Activated CD8-positive, alpha-beta T cell treated with anti-CD3 and anti-CD28 coated beads, Interleukin-2, amount 10 ng/mL, durations not matched to agents 7 days and 5 days (primary cell): ENCODE measurements at regions not wholly inside any gene's neighbourhood (a gene's known extent, or its start where the extent isn't known, plus 50 kb on each side); places are given as distances from the start of the nearest gene placed in this dataset.

Source experiments
- ATAC-seq: fragments of 150-1000 bp; cut with Tn5 transposase; one replicate; pipeline ENCODE4 v1.10.0; 2021; ENCODE audit warnings: moderate library complexity
- CTCF ChIA-PET: fragments of 350-600 bp; sonication (Branson Sonifier 250); formaldehyde crosslinking; loops from one replicate; lab custom pipeline; 2021; ENCODE audit warnings: antibody characterized with exemption; lab: Charles Lee
- POLR2A ChIA-PET: fragments of 350-600 bp; sonication (Branson Sonifier 250); formaldehyde crosslinking; loops from one replicate; lab custom pipeline; 2021; ENCODE audit warnings: antibody characterized with exemption; lab: Charles Lee
- DNase-seq: peaks from one replicate; pipeline ENCODE4 v3.0.0-alpha.2; 2020
- H3K27ac Mint-ChIP-seq: one replicate; pipeline ENCODE4 v1.8.0; 2021; ENCODE audit warnings: mild to moderate bottlenecking, mixed read lengths
- H3K27me3 Mint-ChIP-seq: one replicate; pipeline ENCODE4 v1.8.0; 2021; ENCODE audit warnings: low read depth, mixed read lengths
- H3K36me3 Mint-ChIP-seq: one replicate; pipeline ENCODE4 v1.8.0; 2021; ENCODE audit warnings: low read depth, mixed read lengths
- H3K4me1 Mint-ChIP-seq: one replicate; pipeline ENCODE4 v1.8.0; 2021; ENCODE audit warnings: low read depth, mixed read lengths
- H3K4me3 Mint-ChIP-seq: one replicate; pipeline ENCODE4 v1.8.0; 2021; ENCODE audit warnings: mild to moderate bottlenecking, mixed read lengths
- H3K9me3 Mint-ChIP-seq: one replicate; pipeline ENCODE4 v1.8.0; 2022; ENCODE audit warnings: mixed read lengths; ENCODE audit not compliant: insufficient read depth

DNA sequence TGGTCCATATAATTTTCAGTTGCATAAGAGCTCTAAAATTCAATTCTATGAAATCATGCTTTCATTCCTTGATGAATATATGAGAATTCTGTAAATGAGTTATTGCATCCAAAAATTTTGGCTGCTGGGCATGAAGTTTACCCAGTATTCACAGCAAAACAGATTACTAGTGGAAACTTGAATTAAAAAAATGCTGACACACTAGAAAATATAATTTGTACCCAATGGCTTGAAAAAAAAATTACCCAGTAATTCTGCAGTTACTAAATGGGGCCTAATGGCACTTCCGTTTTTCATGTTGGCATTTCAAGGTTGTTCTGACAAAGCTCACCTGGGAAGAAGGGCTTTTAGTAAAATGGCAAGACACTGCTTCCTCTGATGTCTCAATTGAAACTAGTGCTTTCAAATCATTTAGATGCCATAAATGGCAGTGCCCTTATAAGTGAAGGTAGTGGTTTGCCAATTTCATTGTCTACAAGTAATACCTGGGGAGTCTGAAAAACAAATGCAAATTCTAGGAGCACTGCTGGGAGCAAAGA lies 343.6 kb downstream of the TDRD15 start:
- no peak for DNase-seq
- no peaks in the 10 kb centered on the region for H3K36me3 Mint-ChIP-seq
- H3K4me1 Mint-ChIP-seq: no peaks in the 10 kb centered on the region
- H3K9me3 Mint-ChIP-seq: peaks cover 5% of the 10 kb centered on the region
- H3K27ac Mint-ChIP-seq: no peak overlapping the region
- no peak for ATAC-seq
- H3K4me3 Mint-ChIP-seq: no peak overlapping the region
- no peaks in the 10 kb centered on the region for H3K27me3 Mint-ChIP-seq
- POLR2A ChIA-PET: no interaction called here
- CTCF ChIA-PET: no interaction called here

DNA sequence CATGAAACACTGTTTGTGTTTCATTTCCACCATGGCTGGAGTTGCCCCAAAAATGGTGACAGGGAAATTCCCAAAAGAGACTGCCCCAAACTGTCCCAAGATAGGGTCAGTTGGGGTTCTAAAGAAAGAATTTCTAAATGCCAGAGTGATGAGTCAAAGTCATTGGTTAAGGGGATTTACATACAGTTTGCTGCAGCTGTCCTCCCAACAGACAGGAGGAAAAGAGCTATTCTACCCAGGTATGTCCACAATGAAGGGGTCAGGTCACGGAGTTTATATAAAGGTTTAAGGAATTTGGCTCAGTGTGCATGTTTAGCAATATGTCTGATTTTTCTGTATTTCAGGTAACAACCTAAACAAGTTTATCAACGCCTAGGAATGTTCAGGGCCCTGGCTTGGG lies 344.1 kb downstream of the TDRD15 start:
- Mint-ChIP-seq H3K4me3 (no peak overlapping the region), H3K4me1 (no peaks in the 10 kb centered on the region), H3K36me3 (no peaks in the 10 kb centered on the region), H3K27me3 (no peaks in the 10 kb centered on the region), H3K27ac (no peak overlapping the region), H3K9me3 (peaks cover 5% of the 10 kb centered on the region)
- ATAC-seq (no peak), DNase-seq (no peak)
- POLR2A ChIA-PET: no interaction called here
- CTCF ChIA-PET: no interaction called here

DNA sequence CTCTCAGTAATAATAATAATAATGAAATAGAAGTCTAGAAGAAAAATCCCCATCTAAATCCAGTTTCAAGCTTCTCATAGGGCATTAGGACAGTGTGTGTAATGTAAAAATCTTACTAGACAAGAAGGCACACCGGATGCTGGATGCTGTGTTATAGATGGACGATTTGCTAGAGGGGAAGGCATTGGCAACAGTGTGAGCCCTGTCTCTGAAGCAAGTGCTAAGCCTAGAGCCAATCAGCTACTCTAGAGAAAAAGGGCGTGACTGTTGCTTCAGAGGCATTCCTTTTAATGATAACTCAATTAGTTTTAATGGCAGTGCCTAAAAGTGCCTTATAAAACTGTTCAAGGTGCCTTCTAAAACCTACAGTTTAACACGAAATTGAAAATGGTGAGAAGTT lies 344.9 kb downstream of the TDRD15 start:
- peaks cover 5% of the 10 kb centered on the region for H3K9me3 Mint-ChIP-seq
- ATAC-seq: no peak
- H3K27me3 Mint-ChIP-seq: no peaks in the 10 kb centered on the region
- H3K4me1 Mint-ChIP-seq: no peaks in the 10 kb centered on the region
- CTCF ChIA-PET: no interaction called here
- POLR2A ChIA-PET: no interaction called here
- no peak overlapping the region for H3K27ac Mint-ChIP-seq
- no peak overlapping the region for H3K4me3 Mint-ChIP-seq
- no peak for DNase-seq
- H3K36me3 Mint-ChIP-seq: no peaks in the 10 kb centered on the region

DNA sequence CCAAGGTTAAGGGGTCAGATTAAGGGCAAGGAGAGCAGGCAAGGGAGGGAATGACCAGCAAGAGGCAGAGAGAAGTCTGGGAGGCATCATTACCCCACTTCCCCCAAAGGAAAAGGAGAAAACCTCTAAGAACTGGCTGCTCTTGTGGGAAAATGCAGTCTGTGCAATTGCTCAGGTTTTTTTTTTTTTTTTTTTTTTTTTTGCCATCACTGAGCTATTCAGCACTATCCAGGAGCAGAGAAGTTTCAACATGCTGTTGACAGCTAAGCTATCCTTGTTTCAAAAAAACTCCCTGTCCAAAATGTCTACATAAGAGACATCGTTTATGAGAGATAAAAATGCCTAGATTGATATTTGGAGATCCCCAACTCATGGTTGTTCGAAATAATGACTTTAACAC lies 345.4 kb downstream of the TDRD15 start:
- H3K36me3 Mint-ChIP-seq: no peaks in the 10 kb centered on the region
- no peaks in the 10 kb centered on the region for H3K4me1 Mint-ChIP-seq
- POLR2A ChIA-PET: no interaction called here
- H3K27me3 Mint-ChIP-seq: no peaks in the 10 kb centered on the region
- H3K27ac Mint-ChIP-seq: no peak overlapping the region
- DNase-seq: no peak
- no peak overlapping the region for H3K4me3 Mint-ChIP-seq
- no peak for ATAC-seq
- CTCF ChIA-PET: no interaction called here
- H3K9me3 Mint-ChIP-seq: peaks cover 5% of the 10 kb centered on the region

DNA sequence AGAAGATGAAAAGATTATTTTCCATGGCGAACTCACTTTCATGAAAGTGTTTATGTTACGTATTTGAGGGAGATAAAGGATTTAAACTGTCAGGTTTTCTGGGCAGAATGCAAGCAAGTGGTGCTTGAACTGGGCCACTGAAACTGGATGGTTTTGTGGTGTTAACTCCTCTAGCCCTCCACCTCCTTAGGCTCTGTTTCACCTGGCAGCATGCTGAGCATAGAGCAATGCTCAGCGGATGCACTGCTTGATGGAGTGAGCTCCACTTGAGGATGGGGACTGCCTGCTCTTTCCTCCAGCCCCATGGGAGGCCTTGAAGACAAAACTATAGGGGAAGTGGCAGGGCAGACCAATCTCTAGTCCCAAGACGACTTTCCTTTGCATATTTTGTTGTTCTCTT lies 345.8 kb downstream of the TDRD15 start:
- Mint-ChIP-seq H3K27ac (no peak overlapping the region), H3K36me3 (no peaks in the 10 kb centered on the region), H3K4me3 (no peak overlapping the region), H3K27me3 (no peaks in the 10 kb centered on the region), H3K9me3 (peaks cover 5% of the 10 kb centered on the region), H3K4me1 (no peaks in the 10 kb centered on the region)
- DNase-seq (no peak), ATAC-seq (no peak)
- POLR2A ChIA-PET: no interaction called here
- CTCF ChIA-PET: no interaction called here

DNA sequence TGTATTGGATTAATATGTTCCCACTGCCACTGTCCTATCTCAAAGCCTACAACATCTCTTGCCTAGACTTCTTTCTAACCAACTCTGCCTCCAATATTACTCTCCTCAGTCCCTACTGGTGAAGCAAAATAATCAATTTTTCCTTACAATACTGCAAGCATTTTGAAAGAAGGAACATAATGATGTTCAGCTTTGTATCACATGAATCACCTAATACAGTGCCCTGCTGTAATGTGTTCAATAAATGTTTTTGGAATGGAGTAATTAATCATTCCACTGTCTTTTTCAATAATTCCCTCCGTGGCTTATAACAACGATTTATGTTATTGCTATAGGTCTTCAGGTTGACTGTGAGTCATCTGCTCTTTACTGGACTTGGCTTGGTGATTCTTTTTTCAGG lies 356.4 kb downstream of the TDRD15 start:
- H3K27ac Mint-ChIP-seq: no peak overlapping the region
- ChIA-PET POLR2A (no interaction called here), CTCF (no interaction called here)
- H3K27me3 Mint-ChIP-seq: no peaks in the 10 kb centered on the region
- H3K4me1 Mint-ChIP-seq: no peaks in the 10 kb centered on the region
- peaks cover 7% of the 10 kb centered on the region for H3K9me3 Mint-ChIP-seq
- DNase-seq (no peak), ATAC-seq (no peak)
- no peak overlapping the region for H3K4me3 Mint-ChIP-seq
- no peaks in the 10 kb centered on the region for H3K36me3 Mint-ChIP-seq

DNA sequence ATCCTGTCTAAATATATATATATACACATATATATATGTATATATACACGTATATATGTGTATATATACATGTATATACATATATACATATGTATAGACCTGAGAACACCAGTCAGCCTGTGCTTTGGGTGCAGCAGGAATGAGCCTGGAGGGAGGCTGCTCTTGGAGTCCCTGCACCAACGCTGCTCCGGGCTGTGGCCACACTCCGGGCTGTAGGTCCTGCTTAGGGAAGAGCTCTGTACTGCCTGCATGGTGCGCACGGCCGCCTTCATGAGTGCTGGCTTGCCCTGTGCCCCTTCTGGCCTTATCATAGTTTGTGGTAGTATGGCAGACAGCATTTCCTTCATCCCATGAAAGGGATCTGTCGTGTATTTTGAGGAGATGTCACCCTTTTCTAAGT lies 360.9 kb downstream of the TDRD15 start:
- H3K4me1 Mint-ChIP-seq: no peaks in the 10 kb centered on the region
- no peaks in the 10 kb centered on the region for H3K36me3 Mint-ChIP-seq
- POLR2A ChIA-PET: no interaction called here
- H3K27me3 Mint-ChIP-seq: no peaks in the 10 kb centered on the region
- ATAC-seq: no peak
- no peak overlapping the region for H3K4me3 Mint-ChIP-seq
- CTCF ChIA-PET: no interaction called here
- H3K9me3 Mint-ChIP-seq: peaks cover 3% of the 10 kb centered on the region
- no peak overlapping the region for H3K27ac Mint-ChIP-seq
- DNase-seq: no peak

DNA sequence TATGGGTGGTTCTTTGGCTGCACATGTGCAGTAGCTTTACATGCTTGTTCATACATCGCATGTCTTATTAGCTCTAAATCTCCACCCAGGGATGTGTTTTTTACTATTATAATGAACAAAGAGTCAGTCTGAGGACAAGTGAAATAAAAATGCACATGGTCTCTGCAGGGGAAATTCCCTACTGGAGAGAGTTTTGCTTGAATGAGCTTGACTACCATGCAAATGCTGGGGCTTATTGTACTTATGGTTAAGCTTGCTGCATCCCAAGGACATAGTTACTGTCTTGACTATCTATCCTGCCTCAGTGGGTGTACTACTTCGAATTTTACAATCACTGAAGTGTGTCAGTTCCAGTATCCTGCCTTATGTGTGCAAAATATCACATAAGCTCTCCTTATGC lies 362.7 kb downstream of the TDRD15 start:
- DNase-seq (no peak), ATAC-seq (no peak)
- CTCF ChIA-PET: no interaction called here
- POLR2A ChIA-PET: no interaction called here
- Mint-ChIP-seq H3K36me3 (no peaks in the 10 kb centered on the region), H3K27ac (no peak overlapping the region), H3K27me3 (no peaks in the 10 kb centered on the region), H3K4me3 (no peak overlapping the region), H3K9me3 (peaks cover 3% of the 10 kb centered on the region), H3K4me1 (no peaks in the 10 kb centered on the region)

DNA sequence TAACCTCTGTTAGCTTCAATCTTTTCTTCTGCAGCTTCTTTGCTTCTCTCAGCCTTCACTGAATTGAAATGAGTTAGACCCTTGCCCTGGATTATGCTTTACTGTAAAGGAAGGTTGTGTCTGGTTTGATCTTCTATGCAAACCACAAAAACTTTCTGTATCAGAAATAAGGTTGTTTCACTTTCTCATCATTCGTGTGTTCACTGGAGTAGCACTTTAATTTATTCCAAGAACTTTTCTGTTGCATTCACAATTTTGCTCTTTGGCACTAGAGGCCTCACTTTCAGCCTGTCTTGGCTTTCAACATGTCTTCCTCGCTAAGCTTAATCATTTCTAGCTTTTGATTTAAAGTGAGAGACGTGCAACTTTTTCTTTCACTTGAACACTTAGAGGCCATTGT lies 365.3 kb downstream of the TDRD15 start:
- ATAC-seq: no peak
- Mint-ChIP-seq H3K9me3 (peaks cover 3% of the 10 kb centered on the region), H3K36me3 (no peaks in the 10 kb centered on the region)

DNA sequence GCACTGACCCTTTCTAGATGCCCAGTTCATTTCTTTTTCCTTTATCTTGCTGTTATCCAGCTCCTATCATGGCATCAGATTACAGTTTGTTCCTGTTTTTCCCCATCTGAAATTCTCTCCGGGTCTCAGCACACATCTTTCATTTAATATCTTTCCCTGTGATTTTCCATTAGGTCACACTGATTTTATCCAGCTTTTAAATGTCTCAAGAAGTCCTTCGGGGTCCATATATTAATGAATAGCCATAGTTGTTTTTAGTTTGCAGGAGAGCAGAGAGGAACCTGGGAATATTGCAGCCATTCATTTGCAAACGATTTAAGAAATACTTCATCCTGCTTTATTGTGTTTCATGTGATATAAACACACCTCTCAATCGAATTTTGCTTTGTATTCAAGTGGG lies 374.2 kb downstream of the TDRD15 start:
- ATAC-seq (no peak), DNase-seq (no peak)
- H3K9me3 Mint-ChIP-seq: peaks cover 5% of the 10 kb centered on the region
- H3K4me1 Mint-ChIP-seq: no peaks in the 10 kb centered on the region
- H3K36me3 Mint-ChIP-seq: no peaks in the 10 kb centered on the region
- ChIA-PET POLR2A (no interaction called here), CTCF (no interaction called here)
- H3K4me3 Mint-ChIP-seq: no peak overlapping the region
- H3K27ac Mint-ChIP-seq: no peak overlapping the region
- no peaks in the 10 kb centered on the region for H3K27me3 Mint-ChIP-seq

More for the DNA sequence above, 365.3 kb downstream of the TDRD15 start:
- no peak for DNase-seq
- CTCF ChIA-PET: no interaction called here
- POLR2A ChIA-PET: no interaction called here
- no peak overlapping the region for H3K4me3 Mint-ChIP-seq
- no peaks in the 10 kb centered on the region for H3K4me1 Mint-ChIP-seq
- H3K27ac Mint-ChIP-seq: no peak overlapping the region
- H3K27me3 Mint-ChIP-seq: no peaks in the 10 kb centered on the region

DNA sequence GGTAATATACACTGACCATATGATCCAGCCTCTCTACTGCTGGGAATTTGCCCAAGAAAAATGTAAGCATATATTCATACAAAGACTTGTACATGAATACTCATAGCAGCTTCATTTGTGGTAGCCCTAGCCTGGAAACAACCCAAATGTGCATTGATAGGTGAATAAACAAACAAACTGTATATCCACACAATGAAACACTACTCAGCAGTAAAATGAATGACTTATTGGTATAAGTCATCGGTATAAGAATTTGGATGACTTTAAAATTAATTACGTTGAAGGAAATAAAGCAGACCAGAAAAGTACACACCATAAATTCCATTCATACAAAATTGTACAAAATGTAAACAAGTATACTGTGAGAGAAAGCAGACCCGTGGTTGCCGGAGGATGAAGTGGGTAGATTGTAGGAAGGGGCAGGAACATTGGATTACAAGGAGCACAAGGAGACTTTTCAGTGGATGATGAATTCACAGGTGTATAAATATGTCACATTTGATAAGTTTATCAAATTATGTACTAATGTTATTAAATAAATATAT lies 376.7 kb downstream of the TDRD15 start:
- no peak overlapping the region for H3K27ac Mint-ChIP-seq
- DNase-seq (no peak), ATAC-seq (no peak)
- no peaks in the 10 kb centered on the region for H3K4me1 Mint-ChIP-seq
- ChIA-PET CTCF (no interaction called here), POLR2A (no interaction called here)
- no peak overlapping the region for H3K4me3 Mint-ChIP-seq
- peaks cover 5% of the 10 kb centered on the region for H3K9me3 Mint-ChIP-seq
- no peaks in the 10 kb centered on the region for H3K36me3 Mint-ChIP-seq
- no peaks in the 10 kb centered on the region for H3K27me3 Mint-ChIP-seq

DNA sequence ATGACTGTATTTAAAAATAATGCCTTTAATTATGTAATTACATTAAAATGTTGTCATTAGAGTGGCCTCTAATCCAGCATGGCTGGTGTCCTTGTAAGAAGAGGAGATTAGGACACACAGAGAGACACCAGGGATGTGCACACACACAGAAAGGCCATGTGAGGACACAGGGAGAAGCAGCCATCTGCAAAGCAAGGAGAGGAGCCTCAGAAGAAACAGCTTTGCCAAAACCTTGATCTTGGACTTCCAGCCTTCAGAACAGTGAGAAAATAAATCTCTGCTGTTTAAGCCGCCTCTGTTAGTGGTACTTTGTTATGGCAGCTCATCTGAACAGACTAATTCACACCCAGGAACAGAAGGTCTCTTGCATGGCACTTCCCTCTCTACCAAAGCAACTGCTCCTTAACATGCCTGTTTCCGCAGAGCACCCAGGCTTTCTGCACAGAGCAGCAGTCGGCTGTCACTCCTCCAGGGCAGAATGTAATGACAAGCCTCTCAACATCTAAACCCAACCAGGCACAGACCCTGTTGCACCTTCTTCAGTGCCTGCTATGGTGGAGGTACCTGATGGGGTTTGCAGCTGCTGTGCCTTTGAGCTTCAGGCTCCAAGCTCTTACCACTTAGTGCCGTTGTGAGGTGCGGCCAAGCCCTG lies 377.7 kb downstream of the TDRD15 start:
- peaks cover 5% of the 10 kb centered on the region for H3K9me3 Mint-ChIP-seq
- ATAC-seq: no peak
- no peaks in the 10 kb centered on the region for H3K4me1 Mint-ChIP-seq
- H3K4me3 Mint-ChIP-seq: no peak overlapping the region
- H3K27me3 Mint-ChIP-seq: no peaks in the 10 kb centered on the region
- ChIA-PET POLR2A (no interaction called here), CTCF (no interaction called here)
- no peaks in the 10 kb centered on the region for H3K36me3 Mint-ChIP-seq
- DNase-seq: no peak
- no peak overlapping the region for H3K27ac Mint-ChIP-seq

DNA sequence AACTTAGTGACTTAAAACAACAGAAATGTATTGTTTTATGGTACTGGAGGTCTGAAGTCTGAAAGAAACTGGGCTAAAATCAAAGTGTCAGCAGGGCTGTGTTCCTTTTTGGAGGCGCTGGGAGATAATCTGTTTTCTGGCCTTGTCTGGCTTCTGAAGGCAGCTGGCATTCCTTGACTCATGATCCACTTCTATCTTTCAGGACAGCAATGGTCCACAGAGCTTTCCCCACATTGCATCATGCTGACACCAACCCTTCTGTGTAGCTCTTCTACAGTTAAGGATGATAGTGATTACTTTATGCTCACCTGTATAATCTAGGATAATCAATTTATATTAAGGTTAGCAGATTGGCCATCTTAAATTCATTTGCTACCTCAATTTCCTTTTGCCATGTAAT lies 392.1 kb downstream of the TDRD15 start:
- H3K9me3 Mint-ChIP-seq: peaks cover 4% of the 10 kb centered on the region
- no peak for DNase-seq
- H3K27ac Mint-ChIP-seq: no peak overlapping the region
- H3K27me3 Mint-ChIP-seq: no peaks in the 10 kb centered on the region
- no peak for ATAC-seq
- H3K4me3 Mint-ChIP-seq: no peak overlapping the region
- POLR2A ChIA-PET: no interaction called here
- CTCF ChIA-PET: no interaction called here
- H3K36me3 Mint-ChIP-seq: no peaks in the 10 kb centered on the region
- no peaks in the 10 kb centered on the region for H3K4me1 Mint-ChIP-seq
